ENCODE measurements at regions not wholly inside any gene's neighbourhood (a gene's known extent, or its start where the extent isn't known, plus 50 kb on each side); places are given as distances from the start of the nearest gene placed in this dataset.

DNA sequence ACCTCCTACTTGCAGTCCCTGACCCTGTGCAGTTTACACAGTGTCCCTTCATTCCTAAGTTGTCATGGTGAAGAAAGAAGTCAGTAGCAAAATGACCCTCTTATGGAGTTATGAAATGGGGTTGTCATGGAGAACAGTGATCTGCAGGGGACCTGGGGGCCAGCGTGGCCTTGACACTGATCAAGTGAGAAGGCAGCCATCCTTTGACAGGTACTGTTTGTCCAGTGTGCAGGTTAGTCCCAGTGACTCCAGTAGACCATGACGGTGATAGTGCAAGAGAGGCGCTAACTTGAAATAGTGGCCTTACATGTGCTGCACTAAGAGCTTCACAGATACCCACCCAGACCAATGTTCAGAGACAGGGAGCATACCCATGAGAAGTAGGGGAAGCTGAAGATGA, 87.9 kb downstream of the IL12A start:
- no peak for DNase-seq (ENCODE audit: low read depth)
- no peak overlapping the region for H3K4me3 ChIP-seq (replicated peaks; ENCODE audit: low read depth, low read length)
- TF ChIP-seq, protein P1, sequence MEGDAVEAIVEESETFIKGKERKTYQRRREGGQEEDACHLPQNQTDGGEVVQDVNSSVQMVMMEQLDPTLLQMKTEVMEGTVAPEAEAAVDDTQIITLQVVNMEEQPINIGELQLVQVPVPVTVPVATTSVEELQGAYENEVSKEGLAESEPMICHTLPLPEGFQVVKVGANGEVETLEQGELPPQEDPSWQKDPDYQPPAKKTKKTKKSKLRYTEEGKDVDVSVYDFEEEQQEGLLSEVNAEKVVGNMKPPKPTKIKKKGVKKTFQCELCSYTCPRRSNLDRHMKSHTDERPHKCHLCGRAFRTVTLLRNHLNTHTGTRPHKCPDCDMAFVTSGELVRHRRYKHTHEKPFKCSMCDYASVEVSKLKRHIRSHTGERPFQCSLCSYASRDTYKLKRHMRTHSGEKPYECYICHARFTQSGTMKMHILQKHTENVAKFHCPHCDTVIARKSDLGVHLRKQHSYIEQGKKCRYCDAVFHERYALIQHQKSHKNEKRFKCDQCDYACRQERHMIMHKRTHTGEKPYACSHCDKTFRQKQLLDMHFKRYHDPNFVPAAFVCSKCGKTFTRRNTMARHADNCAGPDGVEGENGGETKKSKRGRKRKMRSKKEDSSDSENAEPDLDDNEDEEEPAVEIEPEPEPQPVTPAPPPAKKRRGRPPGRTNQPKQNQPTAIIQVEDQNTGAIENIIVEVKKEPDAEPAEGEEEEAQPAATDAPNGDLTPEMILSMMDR (IDR thresholded peaks at IDR 0.05; ENCODE audit: low read length, missing control alignments): no peak

GRCh38 chr3:160078533-160078932, 89.9 kb downstream of the IL12A start:
- TF ChIP-seq, protein P1 (IDR thresholded peaks at IDR 0.05; ENCODE audit: low read length, missing control alignments): no peak
- no peak overlapping the region for H3K4me3 ChIP-seq (replicated peaks; ENCODE audit: low read depth, low read length)
- DNase-seq (ENCODE audit: low read depth): no peak

- TF ChIP-seq, protein P1 (IDR thresholded peaks at IDR 0.05; ENCODE audit: low read length, missing control alignments): no peak
- H3K4me3 ChIP-seq (replicated peaks; ENCODE audit: low read depth, low read length): no peak overlapping the region
- no peak for DNase-seq (ENCODE audit: low read depth)
Observed at GRCh38 chr3:160081958-160082533, 93.4 kb downstream of the IL12A start.

- no peak overlapping the region for H3K4me3 ChIP-seq (replicated peaks; ENCODE audit: low read depth, low read length)
- TF ChIP-seq, protein P1 (IDR thresholded peaks at IDR 0.05; ENCODE audit: low read length, missing control alignments): no peak
- DNase-seq (ENCODE audit: low read depth): no peak
Observed at GRCh38 chr3:160084998-160085397, 96.4 kb downstream of the IL12A start.

GRCh38 chr3:160088492-160089137, 100.0 kb downstream of the IL12A start:
- TF ChIP-seq, protein P1 (IDR thresholded peaks at IDR 0.05; ENCODE audit: low read length, missing control alignments): no peak
- DNase-seq (ENCODE audit: low read depth): no peak
- no peak overlapping the region for H3K4me3 ChIP-seq (replicated peaks; ENCODE audit: low read depth, low read length)

DNA sequence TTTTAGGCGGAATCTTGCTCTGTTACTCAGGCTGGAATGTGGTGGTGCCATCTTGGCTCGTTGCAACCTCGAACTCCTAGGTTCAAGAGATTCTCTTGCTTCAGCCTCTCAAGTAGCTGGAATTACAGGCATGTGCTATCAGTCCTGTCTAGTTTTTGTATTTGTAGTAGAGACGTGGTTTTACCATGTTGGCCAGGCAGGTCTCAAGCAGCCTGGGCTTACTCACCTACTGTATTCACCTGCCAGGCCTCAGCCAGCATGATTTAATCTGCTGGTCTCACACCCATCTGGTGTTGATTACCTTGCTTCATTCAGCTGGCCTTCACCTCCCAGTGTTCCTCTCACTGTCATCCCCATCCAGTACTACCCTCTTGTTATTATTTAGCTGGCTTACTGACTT, 102.0 kb downstream of the IL12A start:
- TF ChIP-seq, protein P1 (IDR thresholded peaks at IDR 0.05; ENCODE audit: low read length, missing control alignments): no peak
- H3K4me3 ChIP-seq (replicated peaks; ENCODE audit: low read depth, low read length): no peak overlapping the region
- DNase-seq (ENCODE audit: low read depth): no peak

DNA sequence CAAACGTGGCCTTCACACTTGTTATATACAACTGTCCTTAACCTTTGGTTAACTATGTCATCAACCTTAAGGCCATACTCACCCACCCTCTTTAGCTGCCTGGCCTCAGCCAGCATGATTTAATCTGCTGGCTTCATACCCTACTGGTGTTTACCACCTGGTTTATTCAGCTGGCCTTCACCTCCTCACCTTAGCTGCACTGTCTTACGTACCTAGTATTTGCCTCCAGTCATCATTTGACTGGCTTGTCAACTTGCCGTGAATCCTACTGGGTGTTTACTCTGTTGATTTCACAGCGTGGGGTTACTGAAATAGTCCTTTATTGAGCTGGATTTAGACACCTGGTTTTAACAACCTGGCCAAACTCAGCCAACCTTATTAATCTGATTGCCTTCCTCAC, 102.8 kb downstream of the IL12A start:
- TF ChIP-seq, protein P1 (IDR thresholded peaks at IDR 0.05; ENCODE audit: low read length, missing control alignments): no peak
- H3K4me3 ChIP-seq (replicated peaks; ENCODE audit: low read depth, low read length): no peak overlapping the region
- no peak for DNase-seq (ENCODE audit: low read depth)
